ENCODE measurements at regions not wholly inside any gene's neighbourhood (a gene's known extent, or its start where the extent isn't known, plus 50 kb on each side); places are given as distances from the start of the nearest gene placed in this dataset.

DNA sequence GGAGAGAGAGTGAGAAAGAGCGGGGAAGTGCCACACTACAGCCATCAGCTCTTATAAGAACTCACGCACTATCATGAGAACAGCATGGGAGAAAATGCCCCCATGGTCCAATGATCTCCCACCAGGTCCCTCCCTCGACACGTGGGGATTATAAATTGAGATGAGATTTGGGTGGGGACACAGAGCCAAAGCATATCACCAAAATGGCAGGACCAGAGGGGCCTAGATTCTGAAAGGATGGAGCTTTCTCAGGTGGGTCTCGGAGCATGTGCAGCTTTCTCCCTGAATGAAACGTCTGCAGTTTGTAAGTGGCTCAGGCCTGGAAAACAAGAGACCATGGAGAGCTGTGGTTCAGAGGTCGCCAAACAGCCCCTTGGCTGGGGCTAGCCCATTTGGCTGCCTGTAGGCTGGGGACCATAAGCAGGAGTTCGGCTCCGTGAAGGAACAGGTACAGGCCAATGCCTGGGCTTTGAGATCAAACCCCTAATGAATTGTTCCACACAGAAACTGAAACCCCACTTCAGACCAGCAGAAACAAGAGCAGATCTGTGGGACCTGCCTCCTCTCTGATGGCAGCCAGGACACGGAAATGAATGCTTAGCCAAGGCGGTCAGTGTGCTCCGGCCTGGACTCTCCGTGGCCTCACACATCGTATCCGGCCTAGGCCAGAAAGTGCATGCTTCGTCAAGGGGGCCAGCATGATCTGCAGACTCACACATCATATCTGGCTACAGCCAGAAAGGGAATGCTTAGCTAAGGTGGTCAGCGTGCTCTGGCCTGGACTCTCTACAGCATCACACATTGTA, 111.2 kb upstream of the TMEM18 start:
- Histone ChIP-seq H3K4me1 (ENCODE audit: control insufficient read depth in 3 of 3, insufficient read depth in 2 of 3, low read depth in 1 of 3, low read length in 2 of 3) (no peaks in the 10 kb centered on the region), H3K27me3 (ENCODE audit: control insufficient read depth in 3 of 3, insufficient read depth in 3 of 3, low read length in 3 of 3) (no peaks in the 10 kb centered on the region), H3K27ac (ENCODE audit: low read depth in 1 of 3, low read length in 2 of 3) (no peak overlapping the region), H3K4me3 (ENCODE audit: low read depth in 1 of 3, low read length in 3 of 3) (no peak overlapping the region), H3K9me3 (ENCODE audit: control insufficient read depth in 2 of 2, insufficient read depth in 1 of 2, low read depth in 1 of 2, low read length in 1 of 2) (peaks cover 0 to 6% of the 10 kb centered on the region in 2 donors), H3K36me3 (ENCODE audit: control insufficient read depth in 3 of 3, insufficient read depth in 2 of 3, low read depth in 1 of 3, low read length in 3 of 3) (no peaks in the 10 kb centered on the region)
- no peak for FAIRE-seq
- DNase-seq, result no peak
- WGBS, 3 donors, result 89 to 91% (median 89%) methylated on average over 17 of the region's 17 CpGs

DNA sequence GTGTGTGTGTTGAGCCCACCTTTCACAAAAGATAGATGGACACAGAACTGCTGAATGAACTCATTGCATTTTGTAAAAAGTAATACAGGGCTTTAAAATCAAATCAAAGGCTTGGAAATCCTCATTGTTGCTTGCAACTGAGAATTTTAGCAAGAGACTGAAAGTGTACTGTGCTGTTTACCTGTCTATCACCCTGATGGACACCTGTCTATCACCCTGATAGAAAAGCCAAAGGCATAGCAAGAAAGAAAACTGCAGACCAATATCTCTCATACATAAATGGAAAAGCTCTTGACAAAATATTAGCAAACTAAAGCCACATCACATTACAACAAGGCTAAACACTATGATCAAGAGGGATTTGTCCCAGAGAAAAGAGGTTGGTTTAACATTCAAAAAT, 107.5 kb upstream of the TMEM18 start:
- no peaks in the 10 kb centered on the region for H3K4me1 ChIP-seq (ENCODE audit: control insufficient read depth in 3 of 3, insufficient read depth in 2 of 3, low read depth in 1 of 3, low read length in 2 of 3)

DNA sequence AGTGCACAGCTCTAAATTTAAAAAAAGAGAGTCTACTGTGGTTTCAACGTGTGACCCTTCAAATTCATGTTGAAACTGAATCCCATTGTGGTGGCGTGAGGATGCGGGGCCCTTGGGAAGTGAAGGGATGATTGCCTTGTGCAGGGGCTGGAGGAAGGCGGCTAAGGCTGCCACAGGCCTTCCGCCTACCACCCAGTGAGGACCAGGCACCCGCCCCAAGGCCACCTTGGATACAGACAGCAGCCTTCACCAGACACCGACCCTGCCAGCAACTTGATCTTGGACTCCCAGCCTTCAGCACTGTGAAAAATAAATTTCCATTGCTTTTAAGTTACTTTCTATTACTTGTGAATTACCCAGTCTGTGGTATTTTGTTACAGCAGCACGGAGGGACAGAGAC, 103.4 kb upstream of the TMEM18 start:
- FAIRE-seq (no peak), DNase-seq (no peak)
- WGBS, 3 donors, result 89 to 94% (median 92%) methylated on average over 8 of the region's 8 CpGs
- Histone ChIP-seq H3K9me3 (ENCODE audit: control insufficient read depth in 2 of 2, insufficient read depth in 1 of 2, low read depth in 1 of 2, low read length in 1 of 2) (no peaks in the 10 kb centered on the region), H3K27ac (ENCODE audit: low read depth in 1 of 3, low read length in 2 of 3) (no peak overlapping the region), H3K27me3 (ENCODE audit: control insufficient read depth in 3 of 3, insufficient read depth in 3 of 3, low read length in 3 of 3) (no peaks in the 10 kb centered on the region), H3K4me3 (ENCODE audit: low read depth in 1 of 3, low read length in 3 of 3) (no peak overlapping the region), H3K36me3 (ENCODE audit: control insufficient read depth in 3 of 3, insufficient read depth in 2 of 3, low read depth in 1 of 3, low read length in 3 of 3) (no peaks in the 10 kb centered on the region), H3K4me1 (ENCODE audit: control insufficient read depth in 3 of 3, insufficient read depth in 2 of 3, low read depth in 1 of 3, low read length in 2 of 3) (no peaks in the 10 kb centered on the region)

More for the DNA sequence above, 107.5 kb upstream of the TMEM18 start:
- Histone ChIP-seq H3K9me3 (ENCODE audit: control insufficient read depth in 2 of 2, insufficient read depth in 1 of 2, low read depth in 1 of 2, low read length in 1 of 2) (no peaks in the 10 kb centered on the region), H3K27ac (ENCODE audit: low read depth in 1 of 3, low read length in 2 of 3) (no peak overlapping the region), H3K36me3 (ENCODE audit: control insufficient read depth in 3 of 3, insufficient read depth in 2 of 3, low read depth in 1 of 3, low read length in 3 of 3) (no peaks in the 10 kb centered on the region), H3K4me3 (ENCODE audit: low read depth in 1 of 3, low read length in 3 of 3) (no peak overlapping the region), H3K27me3 (ENCODE audit: control insufficient read depth in 3 of 3, insufficient read depth in 3 of 3, low read length in 3 of 3) (no peaks in the 10 kb centered on the region)
- DNase-seq (no peak), FAIRE-seq (no peak)

DNA sequence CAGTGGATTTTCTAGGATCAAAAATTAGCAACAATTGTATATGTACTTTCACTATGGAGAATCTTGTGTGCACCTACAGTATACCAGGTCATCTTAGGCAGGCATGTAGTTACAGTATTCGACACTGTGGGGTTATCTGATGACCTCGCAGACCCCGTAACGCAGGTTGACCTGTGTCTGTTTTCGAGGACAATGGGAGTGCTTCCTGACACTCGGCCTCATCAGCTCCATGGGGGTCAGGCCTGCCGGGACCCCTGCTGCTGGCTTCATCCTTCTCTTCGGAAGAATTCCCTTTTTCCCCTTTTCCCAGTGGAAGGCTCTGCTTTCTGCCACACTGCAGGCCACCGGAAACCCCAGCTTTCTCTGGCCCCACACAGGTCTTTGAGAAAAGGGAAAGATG, 102.8 kb upstream of the TMEM18 start:
- no peak for FAIRE-seq

DNA sequence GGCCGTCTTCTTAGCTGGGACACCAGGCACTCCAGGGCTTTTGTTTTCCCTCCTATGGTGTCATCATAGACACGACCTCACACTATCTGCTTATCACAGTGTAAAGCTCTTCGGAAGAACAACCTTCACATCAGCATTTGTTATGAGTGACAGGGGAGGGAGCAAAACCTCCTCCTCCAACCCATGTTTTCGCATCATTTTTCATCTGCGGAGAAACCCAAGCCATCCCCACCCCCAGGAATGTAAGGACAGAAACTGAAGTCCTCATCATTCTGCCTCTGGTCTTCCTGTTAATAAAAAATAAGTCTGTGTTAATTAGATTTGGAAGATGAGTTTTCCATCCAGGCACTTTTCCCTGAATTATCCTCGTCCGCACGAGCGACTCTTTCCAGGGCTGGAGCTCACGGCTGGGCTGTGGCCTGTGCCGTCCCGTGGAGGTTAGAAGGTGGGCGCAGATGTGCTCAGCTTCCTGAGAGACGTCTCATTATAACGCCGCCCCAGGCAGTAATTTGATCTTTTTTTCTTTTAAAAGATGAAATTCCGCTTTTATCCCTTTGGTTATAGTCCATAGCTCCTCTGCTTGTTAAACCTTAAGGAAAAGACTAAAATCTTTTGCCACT, 101.6 kb upstream of the TMEM18 start:
- no peak overlapping the region for H3K4me3 ChIP-seq (ENCODE audit: low read depth in 1 of 3, low read length in 3 of 3)
- no peaks in the 10 kb centered on the region for H3K36me3 ChIP-seq (ENCODE audit: control insufficient read depth in 3 of 3, insufficient read depth in 2 of 3, low read depth in 1 of 3, low read length in 3 of 3)
- H3K9me3 ChIP-seq (ENCODE audit: control insufficient read depth in 2 of 2, insufficient read depth in 1 of 2, low read depth in 1 of 2, low read length in 1 of 2), result no peaks in the 10 kb centered on the region
- H3K4me1 ChIP-seq (ENCODE audit: control insufficient read depth in 3 of 3, insufficient read depth in 2 of 3, low read depth in 1 of 3, low read length in 2 of 3), result no peaks in the 10 kb centered on the region
- no peak overlapping the region for H3K27ac ChIP-seq (ENCODE audit: low read depth in 1 of 3, low read length in 2 of 3)
- H3K27me3 ChIP-seq (ENCODE audit: control insufficient read depth in 3 of 3, insufficient read depth in 3 of 3, low read length in 3 of 3), result no peaks in the 10 kb centered on the region
- DNase-seq, result no peak
- 75 to 82% (median 81%) methylated on average over 17 of the region's 17 CpGs for WGBS, 3 donors
- FAIRE-seq, result no peak

More for the DNA sequence above, 102.8 kb upstream of the TMEM18 start:
- no peaks in the 10 kb centered on the region for H3K27me3 ChIP-seq (ENCODE audit: control insufficient read depth in 3 of 3, insufficient read depth in 3 of 3, low read length in 3 of 3)
- 72 to 80% (median 74%) methylated on average over 9 of the region's 9 CpGs for WGBS, 3 donors
- H3K4me3 ChIP-seq (ENCODE audit: low read depth in 1 of 3, low read length in 3 of 3), result no peak overlapping the region
- no peaks in the 10 kb centered on the region for H3K9me3 ChIP-seq (ENCODE audit: control insufficient read depth in 2 of 2, insufficient read depth in 1 of 2, low read depth in 1 of 2, low read length in 1 of 2)
- H3K4me1 ChIP-seq (ENCODE audit: control insufficient read depth in 3 of 3, insufficient read depth in 2 of 3, low read depth in 1 of 3, low read length in 2 of 3), result no peaks in the 10 kb centered on the region
- no peak for DNase-seq
- H3K27ac ChIP-seq (ENCODE audit: low read depth in 1 of 3, low read length in 2 of 3), result no peak overlapping the region
- H3K36me3 ChIP-seq (ENCODE audit: control insufficient read depth in 3 of 3, insufficient read depth in 2 of 3, low read depth in 1 of 3, low read length in 3 of 3), result no peaks in the 10 kb centered on the region

DNA sequence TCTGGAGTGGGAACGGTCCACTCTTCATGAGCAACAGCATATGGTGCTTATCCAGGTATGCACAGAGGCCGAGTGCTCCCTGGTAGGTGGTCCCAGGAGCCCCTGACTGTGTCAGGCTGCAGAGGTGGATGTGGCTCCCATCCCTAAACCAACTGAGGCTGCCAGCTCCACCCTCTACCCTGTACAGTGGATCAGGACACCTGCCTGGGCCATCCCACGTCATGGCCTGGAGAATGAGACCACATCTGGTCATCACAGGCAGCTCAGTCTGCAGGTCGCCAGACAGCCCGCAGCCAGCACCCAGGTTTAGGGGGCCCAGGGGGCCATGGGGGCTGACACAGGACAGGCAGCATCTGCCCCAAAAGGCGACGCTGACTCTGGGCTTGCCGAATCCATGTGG, 100.3 kb upstream of the TMEM18 start:
- no peak overlapping the region for H3K4me3 ChIP-seq (ENCODE audit: low read depth in 1 of 3, low read length in 3 of 3)
- FAIRE-seq, result no peak
- no peaks in the 10 kb centered on the region for H3K4me1 ChIP-seq (ENCODE audit: control insufficient read depth in 3 of 3, insufficient read depth in 2 of 3, low read depth in 1 of 3, low read length in 2 of 3)
- no peaks in the 10 kb centered on the region for H3K9me3 ChIP-seq (ENCODE audit: control insufficient read depth in 2 of 2, insufficient read depth in 1 of 2, low read depth in 1 of 2, low read length in 1 of 2)
- no peak for DNase-seq
- H3K36me3 ChIP-seq (ENCODE audit: control insufficient read depth in 3 of 3, insufficient read depth in 2 of 3, low read depth in 1 of 3, low read length in 3 of 3), result no peaks in the 10 kb centered on the region
- WGBS, 3 donors, result 74 to 91% (median 81%) methylated on average over 8 of the region's 8 CpGs
- H3K27me3 ChIP-seq (ENCODE audit: control insufficient read depth in 3 of 3, insufficient read depth in 3 of 3, low read length in 3 of 3), result no peaks in the 10 kb centered on the region
- H3K27ac ChIP-seq (ENCODE audit: low read depth in 1 of 3, low read length in 2 of 3), result no peak overlapping the region

DNA sequence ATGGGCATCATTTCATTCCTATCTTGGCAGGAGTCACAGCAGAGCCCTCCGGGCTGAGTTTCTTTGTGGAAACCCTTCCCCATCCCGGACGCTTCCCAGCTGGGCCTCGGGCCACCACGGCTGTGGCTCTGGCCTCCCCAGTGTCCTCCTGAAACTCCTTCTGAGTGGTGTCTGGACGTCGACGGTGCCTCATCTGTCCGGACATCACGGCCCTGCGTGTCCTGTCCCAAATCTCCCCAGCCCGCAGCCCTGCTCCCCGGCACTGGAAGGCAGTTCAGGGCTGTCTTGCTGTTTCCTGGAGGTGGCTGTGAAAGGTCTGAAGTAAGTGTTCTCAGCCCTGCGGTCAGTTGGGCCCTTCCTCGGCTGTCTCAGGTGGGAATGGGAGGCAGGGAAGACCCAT, 99.8 kb upstream of the TMEM18 start:
- Histone ChIP-seq H3K4me1 (ENCODE audit: control insufficient read depth in 3 of 3, insufficient read depth in 2 of 3, low read depth in 1 of 3, low read length in 2 of 3) (no peaks in the 10 kb centered on the region), H3K27me3 (ENCODE audit: control insufficient read depth in 3 of 3, insufficient read depth in 3 of 3, low read length in 3 of 3) (no peaks in the 10 kb centered on the region), H3K4me3 (ENCODE audit: low read depth in 1 of 3, low read length in 3 of 3) (no peak overlapping the region), H3K9me3 (ENCODE audit: control insufficient read depth in 2 of 2, insufficient read depth in 1 of 2, low read depth in 1 of 2, low read length in 1 of 2) (no peaks in the 10 kb centered on the region), H3K27ac (ENCODE audit: low read depth in 1 of 3, low read length in 2 of 3) (no peak overlapping the region), H3K36me3 (ENCODE audit: control insufficient read depth in 3 of 3, insufficient read depth in 2 of 3, low read depth in 1 of 3, low read length in 3 of 3) (no peaks in the 10 kb centered on the region)
- FAIRE-seq, result no peak
- 75 to 86% (median 77%) methylated on average over 15 of the region's 15 CpGs for WGBS, 3 donors
- DNase-seq, result no peak

DNA sequence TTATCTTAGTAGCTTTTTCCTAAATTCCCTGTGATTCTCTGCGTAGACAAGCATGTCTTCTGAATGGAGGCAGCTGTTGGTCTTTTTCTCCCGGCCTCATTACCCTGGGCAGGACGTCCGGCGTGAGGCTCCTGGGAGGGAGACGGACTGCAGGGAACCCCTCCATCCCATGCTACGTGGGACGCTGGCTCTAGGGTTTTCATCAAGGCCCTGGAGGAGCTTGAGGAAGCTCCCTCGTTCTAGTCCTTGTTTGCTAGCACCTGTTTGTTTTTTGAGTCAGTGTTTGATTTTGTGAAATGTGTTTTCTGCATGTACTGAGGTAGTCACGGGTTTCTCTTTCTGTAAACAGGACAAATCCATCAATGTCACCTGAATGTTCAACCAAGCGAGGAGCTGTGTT, 99.3 kb upstream of the TMEM18 start:
- no peaks in the 10 kb centered on the region for H3K4me1 ChIP-seq (ENCODE audit: control insufficient read depth in 3 of 3, insufficient read depth in 2 of 3, low read depth in 1 of 3, low read length in 2 of 3)
- no peaks in the 10 kb centered on the region for H3K27me3 ChIP-seq (ENCODE audit: control insufficient read depth in 3 of 3, insufficient read depth in 3 of 3, low read length in 3 of 3)
- FAIRE-seq (no peak), DNase-seq (no peak)
- no peaks in the 10 kb centered on the region for H3K36me3 ChIP-seq (ENCODE audit: control insufficient read depth in 3 of 3, insufficient read depth in 2 of 3, low read depth in 1 of 3, low read length in 3 of 3)
- H3K27ac ChIP-seq (ENCODE audit: low read depth in 1 of 3, low read length in 2 of 3), result no peak overlapping the region
- H3K9me3 ChIP-seq (ENCODE audit: control insufficient read depth in 2 of 2, insufficient read depth in 1 of 2, low read depth in 1 of 2, low read length in 1 of 2), result no peaks in the 10 kb centered on the region
- H3K4me3 ChIP-seq (ENCODE audit: low read depth in 1 of 3, low read length in 3 of 3), result no peak overlapping the region
- 40 to 48% (median 43%) methylated on average over 11 of the region's 11 CpGs for WGBS, 3 donors

DNA sequence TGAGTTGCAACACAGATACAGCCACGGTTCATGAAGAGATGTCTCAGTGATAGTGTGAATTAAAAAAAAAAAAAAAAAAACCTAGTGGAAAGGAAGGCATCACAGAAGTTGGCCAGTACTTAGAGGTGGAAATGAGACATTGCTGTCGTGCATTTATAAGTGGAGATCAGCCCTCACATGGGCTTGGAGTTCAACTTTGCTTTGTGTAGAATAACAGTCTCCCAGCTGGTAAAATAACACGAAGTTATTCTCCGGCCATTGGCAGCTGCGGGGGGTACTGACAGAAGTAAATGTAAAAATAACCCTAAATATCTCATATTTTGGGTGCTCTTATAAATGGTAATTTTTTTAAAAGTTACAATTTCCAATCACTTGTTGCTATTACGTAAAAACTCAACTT, 98.8 kb upstream of the TMEM18 start:
- no peak overlapping the region for H3K27ac ChIP-seq (ENCODE audit: low read depth in 1 of 3, low read length in 2 of 3)
- no peak overlapping the region for H3K4me3 ChIP-seq (ENCODE audit: low read depth in 1 of 3, low read length in 3 of 3)
- 61 to 71% (median 61%) methylated on average over 6 of the region's 6 CpGs for WGBS, 3 donors
- H3K4me1 ChIP-seq (ENCODE audit: control insufficient read depth in 3 of 3, insufficient read depth in 2 of 3, low read depth in 1 of 3, low read length in 2 of 3), result no peaks in the 10 kb centered on the region
- DNase-seq, result no peak
- H3K27me3 ChIP-seq (ENCODE audit: control insufficient read depth in 3 of 3, insufficient read depth in 3 of 3, low read length in 3 of 3), result no peaks in the 10 kb centered on the region
- no peaks in the 10 kb centered on the region for H3K36me3 ChIP-seq (ENCODE audit: control insufficient read depth in 3 of 3, insufficient read depth in 2 of 3, low read depth in 1 of 3, low read length in 3 of 3)
- FAIRE-seq, result no peak
- no peaks in the 10 kb centered on the region for H3K9me3 ChIP-seq (ENCODE audit: control insufficient read depth in 2 of 2, insufficient read depth in 1 of 2, low read depth in 1 of 2, low read length in 1 of 2)

Data from small intestine (tissue), 7 donors.